GM13977 (cell line): ENCODE measurements at regions not wholly inside any gene's neighbourhood (a gene's known extent, or its start where the extent isn't known, plus 50 kb on each side); places are given as distances from the start of the nearest gene placed in this dataset.

Experiments used
- DNase-seq: peaks from one replicate; pipeline ENCODE4 v3.0.0; 2012; ENCODE audit warnings: low spot score
- CTCF ChIP-seq: IDR thresholded peaks from 2 replicates; pipeline ENCODE4 v1.5.1; 2012; ENCODE audit warnings: mild to moderate bottlenecking, control low read depth; ENCODE audit not compliant: insufficient read depth; ENCODE audit errors: extremely low read depth, missing control alignments
- in situ Hi-C: fragments of 300-500 bp; cut with MboI; formaldehyde crosslinking; loops from one replicate; pipeline ENCODE4 v1.12.0; 2022; ENCODE audit warnings: low sequenced_read_pairs, low pct_unique_long_range_greater_than_20kb, mixed read lengths, inconsistent platforms; ENCODE audit not compliant: unreplicated experiment

- DNase-seq: no peak
- in situ Hi-C loops: no loop called here
- TF ChIP-seq CTCF: no peak
These were observed 171.1 kb upstream of the ATP2B1 start for GRCh38 chr12:89879766-89880165.

- in situ Hi-C loops: no loop called here
- TF ChIP-seq CTCF: no peak
- no peak for DNase-seq
These were observed 170.3 kb upstream of the ATP2B1 start for GRCh38 chr12:89878950-89879349.

GRCh38 chr12:89878327-89878726 lies 169.7 kb upstream of the ATP2B1 start:
- in situ Hi-C loops: no loop called here
- no peak for DNase-seq
- TF ChIP-seq CTCF: no peak

GRCh38 chr12:89877671-89878070 lies 169.0 kb upstream of the ATP2B1 start:
- TF ChIP-seq CTCF: no peak
- no peak for DNase-seq
- in situ Hi-C loops: no loop called here

- no peak for TF ChIP-seq CTCF
- DNase-seq: no peak
- in situ Hi-C loops: no loop called here
These were observed 168.5 kb upstream of the ATP2B1 start for GRCh38 chr12:89877136-89877535.

- DNase-seq: no peak
- in situ Hi-C loops: no loop called here
- no peak for TF ChIP-seq CTCF
These were observed 167.2 kb upstream of the ATP2B1 start for GRCh38 chr12:89875809-89876208.

GRCh38 chr12:89875225-89875624 lies 166.6 kb upstream of the ATP2B1 start:
- no peak for TF ChIP-seq CTCF
- DNase-seq: no peak
- in situ Hi-C loops: no loop called here
